HEK293 (cell line): ENCODE measurements at regions not wholly inside any gene's neighbourhood (a gene's known extent, or its start where the extent isn't known, plus 50 kb on each side); places are given as distances from the start of the nearest gene placed in this dataset.

Source experiments
- CTCF ChIA-PET: fragments of 350-600 bp; formaldehyde crosslinking; extraction: SDS; loops from one replicate; lab custom pipeline; 2021; ENCODE audit warnings: antibody characterized with exemption; lab: Yijun Ruan, JAX
- POLR2A ChIA-PET: fragments of 300-600 bp; formaldehyde crosslinking; extraction: SDS; loops from one replicate; lab custom pipeline; 2020; ENCODE audit warnings: antibody characterized with exemption, inconsistent platforms; lab: Yijun Ruan, JAX
- H3K27ac ChIP-seq: fragments of 200-500 bp; sonication (Bioruptor generic); 2 replicates; pipeline ENCODE4 v1.5.1; 2014; ENCODE audit warnings: low read depth, low read length, control low read depth, inconsistent platforms; ENCODE audit errors: extremely low read depth
- H3K36me3 ChIP-seq, 2 experiments: fragments of 200-500 bp in 1 of 2; sonication (Bioruptor generic) in 1 of 2; 1 replicate in 1 of 2; 2 replicates in 1 of 2; pipeline ENCODE4 v1.5.1; 2014 to 2017; ENCODE audit warnings: inconsistent platforms in 2 of 2, low read length in 2 of 2; ENCODE audit not compliant: control insufficient read depth in 2 of 2, insufficient read depth in 1 of 2
- H3K4me1 ChIP-seq: fragments of 200-500 bp; sonication (Bioruptor generic); 2 replicates; pipeline ENCODE4 v1.5.1; 2014; ENCODE audit warnings: mild to moderate bottlenecking, low read length, inconsistent platforms; ENCODE audit not compliant: control insufficient read depth, insufficient read depth
- H3K4me3 ChIP-seq: 2 replicates; pipeline ENCODE4 v1.5.1; 2011; ENCODE audit warnings: low read depth, mild to moderate bottlenecking, control low read depth, low read length, moderate library complexity
- H3K9me3 ChIP-seq: fragments of 200-500 bp; sonication (Bioruptor generic); 2 replicates; pipeline ENCODE4 v1.5.1; 2014; ENCODE audit warnings: low read depth, low read length, inconsistent platforms; ENCODE audit not compliant: control insufficient read depth, insufficient read depth
- KLF16 ChIP-seq: fragments of 450-650 bp; formaldehyde crosslinking; IDR thresholded peaks from 2 replicates; pipeline ENCODE4 v1.5.1; 2017; ENCODE audit warnings: missing biosample characterization, missing genetic modification characterization
- KLF8 ChIP-seq: fragments of 450-650 bp; formaldehyde crosslinking; IDR thresholded peaks from 2 replicates; pipeline ENCODE4 v1.5.1; 2016; ENCODE audit warnings: missing biosample characterization, missing genetic modification characterization
- MEIS1 ChIP-seq: sonication (generic); formaldehyde crosslinking; IDR thresholded peaks from 2 replicates; pipeline ENCODE4 v1.8.1; 2022; ENCODE audit warnings: missing genetic modification reagents, mild to moderate bottlenecking, borderline replicate concordance
- YY1 ChIP-seq: fragments of 450-650 bp; formaldehyde crosslinking; IDR thresholded peaks from 2 replicates; pipeline ENCODE4 v1.5.1; 2018; ENCODE audit warnings: missing biosample characterization, missing genetic modification characterization
- ZBTB44 ChIP-seq: fragments of 450-650 bp; IDR thresholded peaks from 2 replicates; pipeline ENCODE4 v1.5.1; 2018; ENCODE audit warnings: missing biosample characterization, mild to moderate bottlenecking, missing genetic modification characterization
- ZNF132 ChIP-seq: fragments of 450-650 bp; formaldehyde crosslinking; IDR thresholded peaks from 2 replicates; pipeline ENCODE4 v1.5.1; 2017; ENCODE audit warnings: missing biosample characterization, missing genetic modification characterization, borderline replicate concordance
- ZNF146 ChIP-seq: fragments of 450-650 bp; formaldehyde crosslinking; IDR thresholded peaks from 2 replicates; pipeline ENCODE4 v1.5.1; 2016; ENCODE audit warnings: missing biosample characterization, missing genetic modification characterization
- ZNF157 ChIP-seq: fragments of 450-650 bp; formaldehyde crosslinking; IDR thresholded peaks from 2 replicates; pipeline ENCODE4 v1.5.1; 2016; ENCODE audit warnings: missing biosample characterization, missing genetic modification characterization
- ZNF16 ChIP-seq: fragments of 450-650 bp; formaldehyde crosslinking; IDR thresholded peaks from 2 replicates; pipeline ENCODE4 v1.5.1; 2016; ENCODE audit warnings: low read depth, missing biosample characterization, missing genetic modification characterization
- ZNF19 ChIP-seq: fragments of 450-650 bp; formaldehyde crosslinking; IDR thresholded peaks from 2 replicates; pipeline ENCODE4; 2016; ENCODE audit warnings: missing biosample characterization, missing genetic modification characterization, low read depth
- ZNF302 ChIP-seq: fragments of 450-650 bp; formaldehyde crosslinking; IDR thresholded peaks from 2 replicates; pipeline ENCODE4 v1.5.1; 2016; ENCODE audit warnings: missing biosample characterization, missing genetic modification characterization, low read depth
- ZNF398 ChIP-seq: fragments of 450-650 bp; formaldehyde crosslinking; IDR thresholded peaks from 2 replicates; pipeline ENCODE4 v1.5.1; 2017; ENCODE audit warnings: missing biosample characterization, missing genetic modification characterization
- ZNF510 ChIP-seq: fragments of 450-650 bp; formaldehyde crosslinking; IDR thresholded peaks from 2 replicates; pipeline ENCODE4 v1.5.1; 2018; ENCODE audit warnings: mild to moderate bottlenecking, missing genetic modification characterization, missing biosample characterization; ENCODE audit not compliant: insufficient replicate concordance
- ZNF518A ChIP-seq: fragments of 450-650 bp; formaldehyde crosslinking; conservative IDR thresholded peaks from 2 replicates; pipeline ENCODE4 v1.5.1; 2016; ENCODE audit warnings: low read depth, missing biosample characterization, missing genetic modification characterization
- ZNF530 ChIP-seq: fragments of 450-650 bp; formaldehyde crosslinking; IDR thresholded peaks from 2 replicates; pipeline ENCODE4 v1.5.1; 2016; ENCODE audit warnings: low read depth, missing biosample characterization, missing genetic modification characterization
- ZNF555 ChIP-seq: fragments of 450-650 bp; formaldehyde crosslinking; conservative IDR thresholded peaks from 2 replicates; pipeline ENCODE4 v1.5.1; 2017; ENCODE audit warnings: missing biosample characterization, mild to moderate bottlenecking, missing genetic modification characterization, inconsistent platforms
- ZNF621 ChIP-seq: fragments of 450-650 bp; formaldehyde crosslinking; IDR thresholded peaks from 2 replicates; pipeline ENCODE4 v1.5.1; 2017; ENCODE audit warnings: missing biosample characterization, missing genetic modification characterization
- ZNF658 ChIP-seq: fragments of 450-650 bp; formaldehyde crosslinking; IDR thresholded peaks from 2 replicates; pipeline ENCODE4; 2016; ENCODE audit warnings: missing biosample characterization, missing genetic modification characterization
- ZNF701 ChIP-seq: fragments of 450-650 bp; formaldehyde crosslinking; IDR thresholded peaks from 2 replicates; pipeline ENCODE4 v1.5.1; 2016; ENCODE audit warnings: missing biosample characterization, missing genetic modification characterization
- ZNF704 ChIP-seq: fragments of 450-650 bp; formaldehyde crosslinking; IDR thresholded peaks from 2 replicates; pipeline ENCODE4 v1.5.1; 2016; ENCODE audit warnings: missing biosample characterization, missing genetic modification characterization
- ZNF777 ChIP-seq: fragments of 450-650 bp; formaldehyde crosslinking; IDR thresholded peaks from 2 replicates; pipeline ENCODE4 v1.5.1; 2017; ENCODE audit warnings: missing biosample characterization, missing genetic modification characterization, borderline replicate concordance
- ZSCAN23 ChIP-seq: fragments of 450-650 bp; formaldehyde crosslinking; IDR thresholded peaks from 2 replicates; pipeline ENCODE4 v1.5.1; 2016; ENCODE audit warnings: missing biosample characterization, missing genetic modification characterization
- ZSCAN5A ChIP-seq: fragments of 450-650 bp; formaldehyde crosslinking; IDR thresholded peaks from 2 replicates; pipeline ENCODE4 v1.5.1; 2016; ENCODE audit warnings: missing biosample characterization, missing genetic modification characterization

- CTCF ChIA-PET: no interaction called here
- TF ChIP-seq ZNF16 (tag by site-specific recombination) (no peak), ZNF555 (tag by site-specific recombination) (no peak), YY1 (tag by site-specific recombination) (no peak), ZNF658 (tag by site-specific recombination) (no peak), ZNF621 (tag by site-specific recombination) (no peak), ZNF530 (tag by site-specific recombination) (no peak), ZNF777 (tag by site-specific recombination) (no peak), ZNF398 (tag by site-specific recombination) (no peak), ZSCAN5A (no peak), ZSCAN23 (no peak), MEIS1 (no peak), ZBTB44 (no peak), ZNF132 (tag by site-specific recombination) (no peak), ZNF302 (tag by site-specific recombination) (no peak), ZNF518A (no peak), ZNF701 (tag by site-specific recombination) (no peak)
- no peak overlapping the region for H3K27ac ChIP-seq
- H3K36me3 ChIP-seq: no peaks in the 10 kb centered on the region
- POLR2A ChIA-PET: interaction anchor here (0.5 kb wide), 1 partner anchor 96 kb away, joined by 3 read pairs; no protein-coding TSS in a partner anchor
- no peak overlapping the region for H3K4me3 ChIP-seq
- no peaks in the 10 kb centered on the region for H3K9me3 ChIP-seq
- H3K4me1 ChIP-seq: no peaks in the 10 kb centered on the region
Measured at GRCh38 chr1:99587008-99587407, 58.9 kb upstream of the PALMD start.

- TF ChIP-seq ZNF146 (tag by site-specific recombination): no peak
- no peak for TF ChIP-seq KLF8 (tag by site-specific recombination)
- no peak for TF ChIP-seq ZNF704 (tag by site-specific recombination)
- no peak for TF ChIP-seq KLF16
- TF ChIP-seq ZNF157: no peak
- TF ChIP-seq ZNF510 (tag by site-specific recombination): no peak
- no peak for TF ChIP-seq ZNF19 (tag by site-specific recombination)
- TF ChIP-seq, all 188 proteins: peak for 0
- POLR2A ChIA-PET: no interaction called here
Measured at GRCh38 chr1:99589186-99589636, 56.7 kb upstream of the PALMD start.

More at GRCh38 chr1:99589186-99589636, 56.7 kb upstream of the PALMD start:
- Histone ChIP-seq H3K36me3 (no peaks in the 10 kb centered on the region), H3K4me3 (no peak overlapping the region), H3K9me3 (no peaks in the 10 kb centered on the region), H3K4me1 (no peaks in the 10 kb centered on the region), H3K27ac (no peak overlapping the region)
- CTCF ChIA-PET: no interaction called here
